ENCODE measurements at regions not wholly inside any gene's neighbourhood (a gene's known extent, or its start where the extent isn't known, plus 50 kb on each side); places are given as distances from the start of the nearest gene placed in this dataset.
A peak's percentile ranks its signal among the peaks of the same experiment; 100 is the strongest.
"Not testable (repeated sequence)": the region's sequence is repeated elsewhere in the genome, so short reads cannot be mapped to it uniquely, and the experiment has no call there.

DNA sequence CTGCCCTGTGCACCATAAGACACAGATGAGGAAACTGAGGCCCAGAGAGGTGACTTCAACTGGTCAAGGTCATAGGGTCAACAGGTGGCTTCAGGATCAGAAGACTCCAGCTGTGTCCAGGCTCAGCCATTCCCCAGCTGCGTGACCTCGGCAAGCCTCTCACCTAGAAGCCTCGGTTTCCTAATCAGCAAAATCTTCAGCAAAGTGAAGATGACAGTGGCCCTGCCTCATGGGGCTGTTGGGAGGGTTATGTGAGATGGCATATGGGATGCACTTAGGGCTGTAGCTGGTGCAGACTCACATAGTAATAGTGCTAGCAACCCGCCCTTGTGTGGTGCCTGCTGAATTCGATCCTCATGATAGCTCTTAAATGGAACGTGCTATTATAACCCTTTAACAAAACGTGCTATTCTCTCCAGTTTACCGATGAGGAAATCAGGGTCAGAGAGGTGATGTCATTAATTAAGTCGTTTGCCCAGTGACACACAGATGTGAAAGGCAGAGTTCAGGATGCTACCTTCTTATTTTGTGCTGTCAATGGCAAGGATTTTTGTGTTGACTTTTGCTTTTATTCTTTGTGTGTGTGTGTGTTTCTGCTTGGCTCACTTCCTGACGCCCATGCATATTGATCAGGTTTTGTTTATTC, 472.9 kb downstream of the MATN1 start:
- no peak for DNase-seq (ENCODE audit: low spot score)

DNA sequence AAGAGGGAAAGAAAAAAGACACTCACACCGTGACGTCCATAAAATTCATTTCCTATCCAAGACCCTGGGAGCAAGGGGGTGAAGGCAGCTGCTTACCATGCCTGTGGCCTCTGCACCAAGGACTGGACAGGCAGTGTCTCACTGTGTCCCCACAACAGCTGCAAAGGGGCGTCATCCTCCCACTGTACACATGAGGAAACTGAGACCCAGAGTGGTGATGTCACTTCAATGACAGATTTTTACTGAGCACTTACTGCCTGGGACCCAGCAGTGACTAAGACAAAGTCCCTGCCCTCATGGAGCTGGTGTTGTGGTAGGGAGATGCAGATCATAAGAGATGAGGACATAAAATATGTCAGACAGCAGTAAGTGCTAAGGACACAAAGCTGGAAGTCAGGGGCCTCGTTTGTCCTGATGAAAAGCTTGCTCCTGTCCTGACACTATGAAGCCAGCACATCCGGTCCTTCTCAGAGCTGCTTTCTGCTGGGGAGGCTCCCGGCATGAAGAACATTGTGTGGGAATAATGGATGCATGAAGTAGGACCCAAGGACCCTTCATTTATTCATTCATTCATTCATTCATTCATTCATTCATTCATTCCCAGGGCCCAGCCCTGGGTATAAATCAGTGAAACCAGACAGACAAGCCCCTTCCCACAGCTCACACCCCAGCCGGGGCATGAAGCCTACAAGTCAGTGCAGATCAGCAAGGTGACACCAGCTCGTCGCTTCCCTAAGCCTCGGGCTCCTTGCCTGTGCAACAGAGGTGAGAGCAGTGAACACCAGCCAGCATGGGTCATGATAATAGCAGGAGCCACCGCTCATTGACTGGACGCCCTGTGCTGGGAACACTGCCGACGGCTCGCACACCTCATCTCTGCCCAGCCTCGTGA, 473.7 kb downstream of the MATN1 start:
- DNase-seq (ENCODE audit: low spot score): no peak

DNA sequence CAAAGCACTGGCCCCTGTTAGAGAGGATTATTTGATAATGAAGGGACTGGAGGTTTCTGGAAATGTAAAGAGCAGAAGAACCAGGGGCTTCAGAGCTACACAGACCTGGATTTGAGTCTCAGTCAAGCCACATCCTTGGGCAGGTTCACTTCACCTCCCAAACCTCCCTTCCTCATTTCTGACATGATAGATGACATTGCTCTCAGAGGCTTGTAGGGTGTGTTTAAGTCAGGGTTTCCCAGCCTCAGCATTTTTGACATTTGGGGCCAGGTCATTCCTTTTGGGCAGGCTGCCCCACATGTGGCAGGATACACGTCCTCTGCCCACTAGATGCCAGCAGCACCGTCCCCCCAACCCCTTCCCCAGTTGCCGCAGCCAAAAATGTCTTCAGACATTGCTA, 474.6 kb downstream of the MATN1 start:
- DNase-seq (ENCODE audit: low spot score): no peak

DNA sequence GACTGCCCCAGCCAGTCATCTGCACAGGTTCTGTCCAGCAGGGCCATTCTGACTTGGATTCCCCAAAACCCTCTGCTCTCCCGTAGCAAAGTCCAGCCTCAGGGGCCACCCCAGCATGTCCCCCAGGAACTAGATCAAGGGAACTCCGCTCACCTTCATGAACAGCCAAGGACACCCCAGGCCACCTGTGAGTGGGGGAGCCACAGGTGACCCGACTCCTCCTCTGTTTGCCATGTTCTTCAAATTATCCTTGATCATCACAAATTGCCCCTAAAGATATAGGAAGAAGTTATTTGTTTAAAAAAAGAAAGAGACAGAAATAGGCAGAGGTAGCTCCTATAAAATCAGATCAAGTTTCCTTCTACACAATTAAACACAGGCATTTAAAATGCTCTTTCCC, 475.0 kb downstream of the MATN1 start:
- no peak for DNase-seq (ENCODE audit: low spot score)

DNA sequence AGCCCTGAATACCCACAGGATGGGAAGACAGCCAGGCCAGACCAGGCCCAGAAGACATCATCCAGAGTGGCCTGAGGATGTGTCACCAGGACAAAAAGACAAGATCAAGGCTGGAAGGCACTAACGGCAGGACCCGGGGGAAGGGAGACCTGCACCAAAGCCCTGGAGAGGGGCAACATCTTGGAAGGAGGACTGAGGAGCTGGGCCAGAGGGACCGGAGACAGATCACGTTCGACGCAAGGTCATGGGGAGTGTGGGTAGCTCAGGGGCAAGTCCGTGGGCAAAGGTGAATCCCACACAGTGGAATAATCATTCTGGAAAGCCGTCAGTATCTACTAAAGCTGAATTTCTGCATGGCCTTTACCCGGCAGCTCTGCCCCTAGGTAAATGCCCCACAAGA, 478.6 kb downstream of the MATN1 start:
- no peak for DNase-seq (ENCODE audit: low spot score)

DNA sequence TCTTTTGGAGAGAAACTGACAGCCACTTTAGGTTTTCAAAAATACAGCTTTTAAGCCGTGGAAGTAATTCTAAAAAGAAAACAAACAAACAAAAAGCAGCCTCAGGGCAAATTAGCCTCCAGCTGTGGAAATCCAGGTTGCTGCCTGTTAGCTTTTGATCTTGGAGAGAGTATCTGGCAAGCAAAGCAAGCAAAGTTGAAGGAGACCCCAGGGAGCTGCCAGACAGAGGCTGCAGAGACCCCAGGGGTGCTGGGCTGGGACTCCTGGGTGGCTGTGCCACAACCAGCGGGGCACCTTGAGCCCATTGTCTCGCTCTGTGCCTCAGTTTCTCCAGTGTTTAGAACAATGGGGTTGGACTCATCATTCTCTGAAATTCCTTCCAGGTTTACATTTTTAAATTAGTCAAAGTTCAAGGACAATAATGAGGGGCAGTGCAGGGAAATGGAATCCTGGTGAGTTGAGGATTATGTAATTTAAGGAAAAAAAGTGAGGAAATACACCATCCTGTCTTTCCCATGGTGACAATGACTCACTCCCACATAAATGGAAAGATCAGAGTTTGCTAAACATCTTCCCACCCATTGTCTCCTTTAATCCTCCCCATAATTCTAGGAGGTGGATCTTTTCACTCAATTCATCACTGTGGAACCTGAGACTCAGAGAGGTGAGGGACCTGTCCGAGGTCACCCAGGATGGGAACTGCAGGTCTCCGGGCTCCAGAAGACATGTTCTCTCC, 480.5 kb downstream of the MATN1 start:
- DNase-seq (ENCODE audit: low spot score): no peak

DNA sequence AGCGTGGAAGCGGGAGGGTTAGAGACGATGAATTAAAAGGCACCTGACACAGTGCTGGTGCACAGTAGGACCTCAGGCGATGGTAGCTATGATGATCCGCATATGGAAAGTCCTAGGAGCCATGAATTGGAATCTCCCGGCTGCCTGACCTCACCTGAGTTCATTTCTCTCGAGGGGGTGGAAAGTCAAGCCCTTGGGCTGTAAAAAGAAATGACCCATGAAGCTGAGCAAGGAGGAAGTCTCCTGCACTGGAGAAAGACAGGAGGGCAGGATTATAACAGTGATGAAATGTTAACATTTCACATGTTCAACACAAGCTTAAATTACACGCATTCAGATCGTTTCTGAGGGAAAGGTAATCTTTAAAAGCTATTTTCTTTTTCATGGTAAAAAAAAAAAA, 481.2 kb downstream of the MATN1 start:
- DNase-seq (ENCODE audit: low spot score): no peak

DNA sequence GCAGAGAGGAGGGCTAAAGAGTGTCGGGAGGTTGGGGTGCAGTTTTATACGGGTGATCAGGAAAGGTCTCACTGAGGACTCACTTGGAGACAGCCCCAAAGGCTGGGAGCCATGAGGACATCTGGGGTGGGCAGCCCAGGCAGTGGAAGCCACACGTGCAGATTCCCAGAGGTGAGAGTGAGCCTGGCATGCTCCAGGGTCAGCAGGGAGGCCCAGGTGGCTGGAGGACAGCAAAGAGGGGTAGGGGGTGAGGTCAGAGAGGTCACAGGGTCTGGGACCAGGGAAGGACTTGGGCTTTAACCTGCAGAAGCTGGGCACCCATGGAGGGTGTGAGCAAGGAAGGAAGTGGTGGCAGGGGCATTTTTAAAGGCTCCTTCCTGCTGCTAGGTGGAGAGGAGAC, 481.7 kb downstream of the MATN1 start:
- no peak for DNase-seq (ENCODE audit: low spot score)

DNA sequence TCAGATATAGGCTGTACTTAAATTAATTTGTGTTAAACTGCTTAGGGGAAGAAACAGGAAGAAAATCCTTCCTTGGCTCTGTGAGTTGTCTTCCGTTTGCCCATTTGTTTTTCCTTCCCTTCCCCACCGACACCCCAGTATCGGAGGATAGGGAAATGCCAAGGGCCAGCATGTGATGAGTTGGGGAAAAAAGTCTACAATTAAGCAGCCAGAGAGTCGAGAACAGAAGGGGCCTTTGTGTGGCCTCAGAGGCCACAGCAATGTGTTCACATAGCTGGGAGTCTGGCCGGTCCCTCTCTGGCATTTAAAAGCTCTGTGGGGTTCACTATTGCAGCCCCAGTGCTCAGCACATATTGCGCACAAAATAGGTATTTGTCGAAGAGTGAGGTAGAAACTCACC, 489.3 kb downstream of the MATN1 start:
- DNase-seq (ENCODE audit: low spot score): no peak

DNA sequence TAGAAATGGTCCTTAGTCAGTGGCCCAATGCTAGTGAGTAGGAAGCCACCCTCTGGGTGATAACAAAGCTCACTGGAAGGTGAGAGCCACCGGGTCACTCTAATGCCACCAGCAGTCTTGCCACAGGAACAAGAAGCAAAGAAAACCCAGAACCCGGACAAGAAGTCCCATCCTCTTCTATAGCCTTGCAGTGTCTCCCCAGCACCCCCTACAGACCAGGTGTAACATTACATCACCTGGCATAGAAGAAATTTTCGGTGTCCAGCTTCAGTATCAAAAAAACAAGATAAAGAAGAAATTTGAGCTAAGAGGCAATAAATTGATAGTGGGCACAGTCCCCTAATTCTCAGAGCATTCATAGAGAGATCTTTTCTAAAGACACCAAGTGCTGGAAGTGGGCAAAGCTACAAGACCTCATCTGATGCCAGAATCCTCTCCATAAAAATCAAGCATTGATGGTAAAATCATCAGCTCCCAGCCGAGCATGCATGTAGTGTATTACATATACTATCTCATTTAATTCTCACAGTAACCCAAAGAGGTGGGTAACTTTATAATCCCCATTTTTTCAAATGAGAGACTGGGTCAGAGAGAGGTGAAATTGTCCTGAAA, 491.0 kb downstream of the MATN1 start:
- DNase-seq (ENCODE audit: low spot score): peak; percentile 11

DNA sequence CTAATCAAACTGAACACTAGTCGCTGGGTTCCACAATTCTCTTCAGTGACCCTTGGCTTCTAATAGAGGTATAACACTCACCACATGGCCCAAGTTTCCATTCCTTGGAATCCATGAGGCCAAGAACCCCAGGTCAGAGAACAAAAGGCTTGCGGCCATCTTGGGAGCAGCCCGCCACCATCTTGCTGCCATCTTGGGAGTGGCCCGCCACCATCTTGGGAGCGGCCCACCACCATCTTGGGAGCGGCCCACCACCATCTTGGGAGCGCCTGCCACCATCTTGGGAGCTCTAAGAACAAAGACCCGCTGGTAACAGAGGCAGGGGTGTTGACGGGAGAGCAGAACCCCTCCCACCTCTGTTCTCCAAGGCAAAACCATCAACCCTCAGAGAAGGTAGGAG, 493.4 kb downstream of the MATN1 start:
- DNase-seq (ENCODE audit: low spot score): no peak

DNA sequence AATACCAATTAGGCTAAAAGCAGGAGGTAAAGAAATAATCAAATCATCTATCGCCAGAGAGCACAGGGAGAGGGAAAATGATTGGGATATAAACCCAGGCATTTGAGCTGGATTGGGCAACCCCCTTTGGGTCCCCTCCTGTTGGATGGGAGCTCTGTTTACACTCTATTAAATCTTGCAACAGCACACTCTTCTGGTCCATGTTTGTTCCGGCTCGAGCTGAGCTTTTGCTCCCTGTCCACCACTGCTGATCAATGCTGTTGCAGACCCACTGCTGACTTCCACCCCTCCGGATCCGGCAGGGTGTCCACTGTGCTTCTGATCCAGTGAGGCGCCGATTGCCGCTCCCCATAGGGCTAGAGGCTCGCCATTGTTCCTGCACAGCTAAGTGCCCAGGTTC, 493.8 kb downstream of the MATN1 start:
- DNase-seq (ENCODE audit: low spot score): no peak

DNA sequence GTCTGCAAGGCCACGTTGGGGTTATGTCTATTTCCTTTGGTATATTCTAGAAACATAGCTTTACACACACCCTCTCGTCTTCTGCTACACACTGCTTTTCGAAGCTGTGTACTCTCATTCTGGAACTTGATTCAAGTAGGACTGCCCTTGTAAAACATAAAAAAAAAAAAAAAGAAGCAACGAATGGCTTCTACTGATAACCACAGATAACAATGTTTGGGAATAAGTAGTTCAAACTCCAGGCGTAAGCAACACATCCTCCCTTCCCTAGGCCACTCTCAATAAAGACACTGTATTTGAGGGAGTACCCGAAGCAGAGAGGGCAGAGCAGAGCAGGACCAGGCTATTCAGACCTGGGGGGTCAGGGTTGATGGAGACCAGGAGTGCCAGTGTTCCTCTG, 496.7 kb downstream of the MATN1 start:
- no peak for DNase-seq (ENCODE audit: low spot score)

DNA sequence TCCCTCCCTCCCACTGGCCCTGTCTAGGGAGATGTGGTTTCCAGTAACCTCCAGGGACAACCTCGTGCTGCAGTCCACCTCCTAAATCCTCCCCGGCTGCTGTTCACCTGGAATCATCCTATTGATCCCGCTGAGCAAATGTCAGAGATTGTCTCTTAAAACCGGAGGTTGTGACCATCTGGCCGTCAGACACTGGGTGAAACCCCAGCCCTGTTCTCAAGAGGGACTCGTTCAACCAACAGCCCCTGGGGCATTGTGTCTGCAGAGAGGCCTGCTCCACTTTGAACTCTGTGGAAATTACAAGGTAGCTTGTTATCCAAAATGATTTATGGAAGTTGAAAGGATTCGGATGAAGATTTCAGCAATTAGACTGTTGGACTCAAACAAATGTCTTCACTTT, 498.0 kb downstream of the MATN1 start:
- DNase-seq (ENCODE audit: low spot score): no peak

DNA sequence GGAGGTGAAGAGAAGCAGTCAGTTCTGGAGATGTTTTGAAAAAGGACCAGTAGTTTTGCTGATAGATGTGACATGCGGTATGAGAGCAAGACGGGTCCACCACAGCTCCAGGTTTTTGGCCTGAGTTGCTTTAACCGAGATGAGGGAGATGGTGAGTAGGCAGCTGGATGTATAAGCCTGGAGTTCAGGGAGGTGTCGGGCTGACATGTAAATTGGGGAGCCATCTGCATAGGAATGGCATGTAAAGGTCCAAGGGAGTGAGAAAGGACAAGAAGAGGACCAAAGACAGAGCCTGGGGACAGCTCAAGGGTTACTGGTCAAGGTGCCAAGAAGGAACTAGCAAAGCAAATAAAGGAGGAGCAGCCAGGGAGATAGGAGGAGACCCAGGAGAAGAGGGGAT, 503.7 kb downstream of the MATN1 start:
- DNase-seq (ENCODE audit: low spot score): no peak

DNA sequence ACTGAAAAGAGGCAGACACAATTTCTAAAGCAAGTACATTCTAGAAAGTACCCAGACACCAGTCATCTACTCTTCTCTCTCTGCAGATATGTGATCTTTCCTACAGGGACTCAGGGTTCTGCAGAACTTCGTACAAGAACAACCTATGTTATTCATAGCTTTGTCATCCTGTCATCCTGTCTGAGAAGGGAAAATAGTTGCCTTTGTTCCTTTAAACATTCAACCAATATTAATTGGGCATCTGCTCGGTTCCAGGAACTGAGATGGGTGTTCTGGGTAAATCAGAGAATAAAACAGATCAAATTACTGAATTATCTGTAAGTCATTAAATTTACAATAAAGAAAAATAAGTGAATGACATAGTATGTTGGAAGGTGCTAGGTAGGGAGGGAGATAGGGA, 504.9 kb downstream of the MATN1 start:
- no peak for DNase-seq (ENCODE audit: low spot score)

DNA sequence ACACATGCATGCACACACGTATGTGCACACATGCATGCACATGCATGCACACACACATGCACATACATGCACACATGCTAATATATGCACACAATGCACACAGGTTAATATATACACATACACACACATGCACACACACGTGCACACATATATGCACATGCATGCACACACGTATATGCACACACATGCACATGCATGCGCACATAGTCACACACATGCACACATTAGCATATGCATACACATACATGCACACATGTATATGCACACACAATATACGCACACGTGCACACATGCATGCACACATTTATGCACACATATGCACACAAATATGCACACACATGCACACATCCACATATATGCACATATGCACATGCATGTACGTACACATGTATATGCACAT, 506.8 kb downstream of the MATN1 start:
- no peak for DNase-seq (ENCODE audit: low spot score)

DNA sequence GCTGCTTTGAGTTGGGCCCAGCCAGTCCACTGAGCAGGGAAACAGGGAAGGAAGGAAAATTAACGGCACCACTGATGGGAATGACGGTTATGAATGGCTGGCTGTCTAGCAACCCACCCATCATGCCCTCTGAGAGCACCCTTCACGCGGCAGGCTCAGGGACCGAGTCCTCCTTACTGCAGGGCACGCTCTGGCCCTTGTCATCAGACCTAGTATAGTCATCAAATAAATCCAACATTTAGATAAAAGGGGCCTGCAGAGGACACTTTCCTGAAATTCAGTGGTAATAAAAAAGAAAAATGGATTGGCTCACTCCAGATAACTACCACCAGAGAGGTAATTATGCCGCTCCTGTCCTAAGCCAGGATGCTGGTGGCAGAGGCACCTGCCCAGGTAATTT, 509.4 kb downstream of the MATN1 start:
- DNase-seq (ENCODE audit: low spot score): no peak

DNA sequence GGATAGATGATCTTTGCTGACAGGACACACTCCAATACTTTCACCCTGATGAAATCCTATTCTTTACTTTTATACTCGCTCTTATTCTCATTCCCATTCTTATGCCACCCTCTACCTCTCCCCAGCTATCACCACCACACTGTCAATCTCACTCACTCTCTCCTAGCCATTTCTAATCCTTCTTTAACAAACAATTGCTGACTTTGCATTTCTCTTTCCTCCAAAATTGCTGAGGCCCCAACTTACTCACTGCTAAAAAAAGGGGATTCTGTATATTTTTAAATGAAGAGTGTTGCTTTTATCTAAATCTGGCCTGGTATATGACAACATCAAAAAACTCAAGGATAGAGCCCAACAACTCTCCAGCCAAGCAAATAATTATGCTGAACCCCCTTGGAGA, 515.4 kb downstream of the MATN1 start:
- not testable (repeated sequence) for DNase-seq (ENCODE audit: low spot score)

DNA sequence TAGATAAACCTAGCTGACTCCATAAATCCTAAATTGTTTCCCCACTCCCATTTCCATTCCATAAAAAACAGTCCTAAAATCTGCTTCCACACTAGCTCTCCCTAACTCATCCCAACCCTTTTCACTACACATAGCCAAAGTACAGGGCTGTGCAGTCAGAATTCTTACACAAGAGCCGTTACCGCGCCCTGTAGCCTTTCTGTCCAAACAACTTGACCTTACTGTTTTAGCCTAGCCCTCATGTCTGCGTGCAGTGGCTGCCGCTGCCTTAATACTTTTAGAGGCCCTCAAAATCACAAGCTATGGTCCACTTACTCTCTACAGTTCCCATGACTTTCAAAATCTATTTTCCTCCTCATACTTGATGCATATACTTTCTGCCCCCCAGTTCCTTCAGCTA, 516.8 kb downstream of the MATN1 start:
- not testable (repeated sequence) for DNase-seq (ENCODE audit: low spot score)

DNA sequence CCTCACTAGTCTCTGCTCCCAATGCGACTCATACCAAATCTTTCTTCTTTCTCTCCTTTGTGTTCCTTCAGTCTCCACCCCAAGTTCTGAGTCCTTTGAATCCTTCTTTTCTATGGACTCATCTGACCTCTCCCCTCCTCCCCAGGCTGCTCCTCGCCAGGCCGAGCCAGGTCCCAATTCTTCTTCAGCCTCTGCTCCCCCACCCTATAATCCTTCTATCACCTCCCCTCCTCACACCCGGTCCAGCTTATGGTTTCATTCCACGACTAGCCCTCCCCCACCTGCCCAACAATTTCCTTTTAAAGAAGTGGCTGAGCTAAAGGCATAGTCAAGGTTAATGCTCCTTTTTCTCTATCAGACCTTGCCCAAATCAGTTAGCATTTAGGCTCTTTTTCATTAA, 518.5 kb downstream of the MATN1 start:
- not testable (repeated sequence) for DNase-seq (ENCODE audit: low spot score)

DNA sequence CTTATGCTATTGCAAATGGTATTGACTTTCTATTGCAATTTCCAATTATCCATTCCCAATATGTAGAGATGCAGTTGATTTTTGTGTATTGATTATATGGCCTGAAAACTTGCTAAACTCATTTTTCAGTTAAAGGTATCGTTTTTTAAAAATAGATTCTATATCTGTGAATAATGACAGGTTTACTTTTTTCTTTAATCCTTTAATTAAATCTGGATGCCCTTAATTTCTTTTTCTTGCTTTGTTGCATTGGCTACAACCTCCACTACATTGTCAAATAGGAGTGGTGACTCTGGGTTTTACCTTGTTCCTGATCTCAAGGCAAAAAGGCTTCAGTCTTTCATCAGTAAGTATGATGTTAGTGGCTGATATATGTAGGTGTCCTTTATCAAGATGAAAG, 522.4 kb downstream of the MATN1 start:
- DNase-seq (ENCODE audit: low spot score): no peak

DNA sequence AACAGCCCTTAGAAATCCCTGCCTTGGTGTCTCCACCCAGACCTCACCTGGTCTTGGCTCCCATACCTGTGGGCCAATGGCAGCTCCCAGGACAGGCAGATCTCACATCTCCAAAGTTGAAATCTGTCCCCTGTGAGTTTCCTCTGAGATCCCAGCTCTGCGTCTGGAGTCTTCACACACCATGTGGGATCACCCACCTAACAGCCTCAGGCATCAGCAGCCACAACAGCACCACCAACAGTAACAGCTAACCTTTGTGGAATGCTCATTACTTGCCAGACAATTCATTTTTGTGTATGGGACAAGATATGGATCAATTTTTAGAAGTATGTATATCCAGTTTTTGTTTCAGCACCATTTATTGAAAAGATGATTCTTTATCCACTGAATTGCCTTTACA, 523.2 kb downstream of the MATN1 start:
- DNase-seq (ENCODE audit: low spot score): no peak

Data from SW480 (cell line).